GM23248 (cell line): ENCODE measurements at regions not wholly inside any gene's neighbourhood (a gene's known extent, or its start where the extent isn't known, plus 50 kb on each side); places are given as distances from the start of the nearest gene placed in this dataset.

Source experiments
- EZH2 ChIP-seq: fragments of 200-600 bp; sonication (generic); IDR thresholded peaks from 2 replicates; pipeline ENCODE4 v1.6.1; 2018; ENCODE audit warnings: antibody characterized with exemption, mild to moderate bottlenecking; ENCODE audit not compliant: insufficient read depth, poor library complexity, severe bottlenecking
- EZH2phosphoT487 ChIP-seq: fragments of 200-600 bp; sonication (generic); IDR thresholded peaks from 2 replicates; pipeline ENCODE4 v1.6.1; 2018; ENCODE audit warnings: antibody characterized with exemption, moderate library complexity, mild to moderate bottlenecking, low read depth; ENCODE audit not compliant: insufficient read depth

GRCh38 chr5:125042261-125042890, 295.9 kb upstream of the ZNF608 start:
- no peak for TF ChIP-seq EZH2
- TF ChIP-seq EZH2phosphoT487: no peak
